ENCODE measurements at regions not wholly inside any gene's neighbourhood (a gene's known extent, or its start where the extent isn't known, plus 50 kb on each side); places are given as distances from the start of the nearest gene placed in this dataset.
"Not testable (repeated sequence)": the region's sequence is repeated elsewhere in the genome, so short reads cannot be mapped to it uniquely, and the experiment has no call there.

DNA sequence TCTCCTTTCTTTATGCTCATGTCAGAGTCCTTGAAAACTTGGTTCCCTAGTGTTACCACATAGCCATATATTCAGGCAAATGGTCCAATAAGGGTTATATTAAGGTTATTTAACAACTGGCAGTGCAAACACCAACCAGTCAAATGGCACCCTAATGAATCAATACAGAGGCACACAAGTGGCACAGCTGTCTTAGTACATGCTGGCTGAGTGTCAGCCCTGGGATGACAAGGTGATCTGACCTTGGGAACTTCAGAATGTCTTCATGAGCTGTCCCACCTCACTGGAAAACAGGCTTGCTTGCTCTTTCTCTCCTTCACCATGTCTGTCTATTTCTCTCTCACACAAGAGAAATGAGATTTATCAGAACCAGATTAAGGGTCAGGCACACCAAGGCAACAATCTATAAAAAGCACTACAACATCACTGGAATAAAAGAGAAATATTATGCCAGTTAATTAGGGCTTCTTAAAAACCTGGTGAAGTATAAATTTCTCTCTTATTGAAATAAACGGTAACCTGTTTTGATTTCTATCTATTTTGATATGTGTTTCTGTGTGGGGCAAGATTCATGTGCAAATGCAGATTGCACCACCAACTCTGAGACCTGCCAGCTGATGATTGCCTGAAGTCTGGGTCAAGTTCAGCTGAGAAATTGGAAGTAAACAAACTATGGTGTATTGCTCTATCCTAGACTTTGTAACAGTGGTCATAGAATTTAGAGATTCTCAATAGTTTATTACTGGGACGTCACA is 140.7 kb downstream of the SREK1 start:
- H3K36me3 ChIP-seq (ENCODE audit: control insufficient read depth, insufficient read depth, low read length): no peaks in the 10 kb centered on the region
- ChIA-PET CTCF (interaction anchor here (1.7 kb wide), 1 partner anchor 22 kb away, joined by 9 read pairs; no protein-coding TSS in a partner anchor), POLR2A (no interaction called here)
- no peak for TF ChIP-seq CTCF (IDR thresholded peaks at IDR 0.05; ENCODE audit: insufficient read depth, low read depth, low read length)
- no peak overlapping the region for H3K4me3 ChIP-seq (ENCODE audit: low read depth, low read length)
- no peaks in the 10 kb centered on the region; the same call in 1 of the 2 replicates for H3K27me3 ChIP-seq (ENCODE audit: control insufficient read depth, insufficient read depth, low read length)
- DNase-seq (ENCODE audit: low read depth): no peak

DNA sequence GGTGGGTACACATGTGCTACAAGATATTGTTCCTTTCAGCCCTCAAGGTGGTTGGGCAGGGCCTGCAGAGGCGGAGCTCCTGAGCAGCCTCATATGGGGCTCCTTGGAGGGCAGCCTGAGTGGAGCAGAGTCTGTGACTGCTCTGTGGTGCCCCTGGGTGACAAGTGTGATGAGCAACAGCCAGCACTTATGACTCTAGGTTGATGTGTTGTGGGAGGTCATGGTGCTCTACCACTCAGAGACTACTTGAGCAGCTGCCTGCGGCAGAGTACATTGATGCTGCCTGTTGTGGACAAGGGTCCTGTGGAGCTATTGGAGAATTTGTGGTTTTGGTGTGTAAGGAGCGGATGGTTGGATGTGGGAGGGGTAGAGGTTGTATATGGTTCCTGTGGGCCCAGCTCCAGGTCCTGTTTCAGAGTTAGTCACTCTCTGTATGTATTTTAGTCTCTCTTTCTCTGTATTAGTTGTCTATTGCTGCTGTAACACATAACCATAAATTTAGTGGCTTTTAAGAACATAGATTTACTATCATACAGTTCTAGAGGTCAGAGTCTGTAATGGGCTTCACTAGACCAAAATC is 141.3 kb downstream of the SREK1 start:
- ChIA-PET CTCF (interaction anchor here (1.7 kb wide), 1 partner anchor 21 kb away, joined by 9 read pairs; no protein-coding TSS in a partner anchor), POLR2A (interaction anchor here (0.6 kb wide), 1 partner anchor 463 kb away, joined by 4 read pairs; no protein-coding TSS in a partner anchor)
- H3K36me3 ChIP-seq (ENCODE audit: control insufficient read depth, insufficient read depth, low read length): no peaks in the 10 kb centered on the region
- H3K27me3 ChIP-seq (ENCODE audit: control insufficient read depth, insufficient read depth, low read length): no peaks in the 10 kb centered on the region; the same call in 1 of the 2 replicates
- no peak for DNase-seq (ENCODE audit: low read depth)
- no peak overlapping the region for H3K4me3 ChIP-seq (ENCODE audit: low read depth, low read length)
- no peak for TF ChIP-seq CTCF (IDR thresholded peaks at IDR 0.05; ENCODE audit: insufficient read depth, low read depth, low read length)

DNA sequence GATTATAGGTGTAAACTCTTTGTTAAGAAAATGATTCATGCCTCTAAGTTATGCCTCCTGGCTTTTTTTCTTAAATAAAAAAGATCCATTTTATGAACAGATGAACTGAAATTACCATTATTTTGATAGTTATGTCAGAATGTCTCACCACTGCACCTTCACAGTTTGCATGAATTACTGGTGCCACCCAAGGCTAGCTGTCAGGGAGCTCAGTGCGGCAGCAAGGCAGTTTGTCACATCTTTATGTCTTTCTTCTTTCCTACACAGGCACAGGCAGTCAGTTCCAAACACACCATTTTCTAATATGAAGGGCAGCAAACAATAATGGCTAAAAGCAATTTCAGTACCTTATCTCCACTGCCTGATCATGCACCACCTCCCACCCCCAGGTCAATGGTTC is 147.7 kb downstream of the SREK1 start:
- POLR2A ChIA-PET: no interaction called here
- CTCF ChIA-PET: interaction anchor here (0.8 kb wide), 1 partner anchor 15 kb away, joined by 3 read pairs; no protein-coding TSS in a partner anchor
- no peak for TF ChIP-seq CTCF (IDR thresholded peaks at IDR 0.05; ENCODE audit: insufficient read depth, low read depth, low read length)
- Histone ChIP-seq H3K36me3 (ENCODE audit: control insufficient read depth, insufficient read depth, low read length) (no peaks in the 10 kb centered on the region), H3K27me3 (ENCODE audit: control insufficient read depth, insufficient read depth, low read length) (peaks cover 2% of the 10 kb centered on the region; the same call in 1 of the 2 replicates), H3K4me3 (ENCODE audit: low read depth, low read length) (no peak overlapping the region)
- no peak for DNase-seq (ENCODE audit: low read depth)

DNA sequence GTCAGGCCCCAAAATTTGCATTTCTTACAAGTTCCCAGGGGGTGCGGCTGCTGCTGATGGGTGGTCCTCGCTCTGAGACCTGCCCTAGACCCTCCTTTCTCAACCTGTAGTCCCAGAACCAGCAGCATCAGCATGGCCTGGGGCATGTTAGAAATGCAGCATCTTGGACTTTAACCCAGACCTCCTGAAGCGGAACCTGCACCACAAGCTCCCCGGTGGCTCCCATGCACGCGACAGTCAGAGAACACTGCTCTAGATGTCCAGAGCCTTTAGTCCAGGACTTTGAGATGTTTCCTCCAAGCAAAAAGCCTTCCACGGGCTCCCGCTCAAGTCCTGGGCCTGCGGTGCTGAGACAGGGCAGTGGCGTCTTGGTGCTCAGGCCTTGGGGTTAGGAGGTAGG is 149.8 kb downstream of the SREK1 start:
- H3K36me3 ChIP-seq (ENCODE audit: control insufficient read depth, insufficient read depth, low read length); DNase-seq (ENCODE audit: low read depth); H3K4me3 ChIP-seq (ENCODE audit: low read depth, low read length); POLR2A ChIA-PET; H3K27me3 ChIP-seq (ENCODE audit: control insufficient read depth, insufficient read depth, low read length): not testable (repeated sequence)
- CTCF ChIA-PET: interaction anchor here (1.3 kb wide), 1 partner anchor 12 kb away, joined by 4 read pairs; no protein-coding TSS in a partner anchor

DNA sequence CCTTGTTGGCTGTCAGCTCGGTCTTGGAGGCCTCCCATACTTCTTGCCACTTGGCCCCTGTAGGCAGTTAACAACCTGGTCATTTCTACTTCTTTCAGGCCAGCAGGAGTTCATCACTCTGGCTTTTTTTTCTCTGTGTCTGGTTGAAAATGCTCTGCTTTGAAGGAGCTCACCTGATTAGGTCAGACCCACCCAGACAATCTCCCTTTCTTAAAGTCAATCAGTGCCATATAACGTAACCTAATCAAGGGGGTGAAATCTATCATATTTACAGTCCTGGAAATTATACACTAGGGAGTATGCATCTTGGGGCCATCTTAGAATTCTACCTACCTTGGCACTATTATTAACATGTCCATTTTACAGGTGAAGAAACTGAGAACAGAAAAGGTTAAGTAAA is 155.4 kb downstream of the SREK1 start:
- POLR2A ChIA-PET: no interaction called here
- DNase-seq (ENCODE audit: low read depth): no peak
- CTCF ChIA-PET: interaction anchor here (0.8 kb wide), 1 partner anchor 9 kb away, joined by 5 read pairs; no protein-coding TSS in a partner anchor
- no peaks in the 10 kb centered on the region; the same call in 1 of the 2 replicates for H3K27me3 ChIP-seq (ENCODE audit: control insufficient read depth, insufficient read depth, low read length)
- no peaks in the 10 kb centered on the region for H3K36me3 ChIP-seq (ENCODE audit: control insufficient read depth, insufficient read depth, low read length)
- no peak for TF ChIP-seq CTCF (IDR thresholded peaks at IDR 0.05; ENCODE audit: insufficient read depth, low read depth, low read length)
- no peak overlapping the region for H3K4me3 ChIP-seq (ENCODE audit: low read depth, low read length)

Measured in BJ (cell line).